ENCODE measurements at regions not wholly inside any gene's neighbourhood (a gene's known extent, or its start where the extent isn't known, plus 50 kb on each side); places are given as distances from the start of the nearest gene placed in this dataset.
A peak's percentile ranks its signal among the peaks of the same experiment; 100 is the strongest.

DNA sequence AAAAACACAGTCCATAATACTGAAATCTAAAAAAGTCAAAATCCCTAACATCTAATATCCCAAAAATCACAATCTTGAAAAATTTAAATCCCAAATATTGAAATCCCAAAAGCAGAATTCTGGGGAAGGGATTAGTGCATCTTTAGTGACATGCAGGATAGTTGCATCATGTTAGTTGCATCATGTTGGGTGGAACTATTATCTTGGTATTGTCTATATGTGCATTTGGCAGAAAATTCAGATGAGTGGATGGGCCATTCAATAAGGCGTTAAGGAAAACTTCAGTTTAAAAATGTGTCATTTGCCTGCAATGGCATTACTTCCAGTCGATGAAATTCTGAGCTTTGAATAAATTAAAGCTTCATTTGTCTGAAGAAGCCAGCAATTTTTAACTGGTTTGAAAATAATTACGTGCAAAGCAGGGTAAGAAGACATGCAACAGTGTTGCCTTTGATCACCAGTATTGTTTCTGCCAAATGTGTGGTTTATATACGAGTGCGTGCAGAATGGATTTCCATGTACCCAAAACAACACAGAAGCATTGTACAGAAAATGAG is 221.4 kb upstream of the NFE2L3 start:
- no peak for DNase-seq

DNA sequence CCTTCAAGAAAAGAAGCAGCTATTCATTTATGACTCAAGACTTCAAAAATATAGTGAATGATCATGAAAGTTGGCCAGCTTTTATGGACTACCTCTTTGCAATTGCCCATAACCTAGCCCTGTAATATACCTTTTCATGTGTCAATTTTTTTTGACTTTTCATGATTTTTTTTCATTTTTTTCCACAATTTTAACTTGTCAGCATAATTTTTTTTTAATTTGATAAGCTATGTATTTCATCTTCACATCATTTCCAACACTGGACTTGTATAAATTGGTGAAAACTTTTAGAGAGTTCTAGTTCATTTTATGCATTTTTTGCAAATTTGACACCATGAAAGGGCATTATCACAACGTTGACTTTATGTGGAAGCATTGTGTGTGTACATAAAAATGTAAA is 220.8 kb upstream of the NFE2L3 start:
- DNase-seq, result no peak

DNA sequence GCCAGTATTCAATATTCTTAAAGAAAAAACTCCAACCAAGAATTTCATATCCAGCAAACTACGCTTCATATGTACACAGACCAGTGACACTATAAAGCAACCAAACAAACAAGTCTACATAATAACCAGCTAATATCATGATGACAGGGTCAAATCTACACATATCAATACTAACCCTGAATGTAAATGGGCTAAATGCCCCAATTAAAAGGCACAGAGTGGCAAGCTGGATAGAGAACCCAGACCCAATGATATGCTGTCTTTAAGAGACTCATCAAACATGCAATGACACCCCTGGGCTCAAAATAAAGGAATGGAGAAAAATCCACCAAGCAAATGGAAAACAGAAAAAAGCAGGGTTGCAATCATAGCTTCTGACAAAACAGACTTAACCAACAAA is 218.1 kb upstream of the NFE2L3 start:
- no peak for DNase-seq

DNA sequence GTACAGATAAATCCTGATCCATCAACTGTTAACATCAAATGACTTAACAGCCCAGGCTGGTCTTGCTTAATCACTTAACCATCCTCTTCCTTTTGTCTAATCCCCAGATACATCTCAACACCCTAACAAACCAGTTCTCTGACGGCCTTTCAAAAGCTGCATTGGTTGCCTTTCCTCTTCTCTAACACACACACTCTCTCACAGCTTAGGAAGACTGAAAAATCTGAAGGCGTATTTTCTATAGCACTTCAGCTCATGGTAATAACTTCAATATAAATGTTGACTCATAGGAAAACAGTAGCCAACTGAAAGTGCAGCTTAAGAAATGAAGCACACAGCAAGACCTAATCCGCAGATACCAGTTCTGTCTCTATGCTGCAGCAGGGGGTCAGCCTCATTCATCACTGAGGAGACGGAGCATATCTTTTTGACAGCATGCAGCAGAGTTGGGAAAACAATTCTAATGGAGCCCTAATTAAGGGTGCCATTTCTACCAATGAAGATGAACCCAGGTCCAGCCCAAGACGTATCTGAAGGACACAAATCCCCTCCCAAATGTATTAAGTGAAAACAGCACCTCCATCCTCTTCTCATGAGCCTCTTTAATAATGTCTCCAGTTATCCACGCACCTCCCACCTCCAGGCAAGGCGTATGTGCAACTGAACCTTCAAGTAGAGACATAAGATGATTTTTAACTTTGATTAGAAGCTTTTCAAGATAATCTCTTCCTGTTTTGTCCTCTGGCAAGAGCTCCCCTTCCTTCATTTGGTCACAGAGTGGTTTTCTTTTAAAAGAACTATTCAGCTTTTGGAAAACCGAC is 211.7 kb upstream of the NFE2L3 start:
- no peak for DNase-seq

DNA sequence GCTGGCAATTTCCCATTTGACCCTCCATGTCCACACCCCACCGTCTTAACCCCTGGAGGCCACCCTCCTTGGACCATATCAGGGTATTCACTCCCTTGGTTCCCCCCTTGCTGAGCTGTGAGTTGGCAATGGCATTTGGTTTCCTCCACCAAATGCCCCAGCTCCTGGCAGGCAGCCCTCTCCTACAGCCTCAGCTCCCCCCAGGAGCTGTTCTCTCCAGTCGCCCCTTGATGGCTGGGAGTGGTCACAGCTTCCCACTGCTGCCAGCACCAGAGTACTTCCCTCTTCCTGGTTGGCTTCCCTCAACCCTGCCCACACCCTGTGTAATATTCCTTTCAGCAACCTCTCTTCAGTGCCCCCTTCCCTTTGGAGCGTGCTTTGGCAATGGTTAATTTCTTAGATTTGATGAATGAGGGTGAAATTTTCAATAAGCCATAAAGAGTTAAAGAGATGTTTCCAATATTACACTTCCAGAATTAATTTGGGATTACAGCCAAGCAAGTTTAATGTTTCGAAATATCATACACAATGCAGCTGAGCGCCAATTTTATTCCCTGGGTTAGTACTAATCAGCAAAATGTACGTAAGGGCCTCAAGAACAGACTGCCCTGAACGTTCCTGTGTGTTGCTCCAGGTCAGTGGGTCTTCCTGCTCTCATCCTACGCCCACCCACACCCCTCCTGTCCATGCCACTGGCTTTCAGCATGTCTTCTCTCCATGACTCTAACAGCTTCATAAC is 207.1 kb upstream of the NFE2L3 start:
- DNase-seq, result no peak

DNA sequence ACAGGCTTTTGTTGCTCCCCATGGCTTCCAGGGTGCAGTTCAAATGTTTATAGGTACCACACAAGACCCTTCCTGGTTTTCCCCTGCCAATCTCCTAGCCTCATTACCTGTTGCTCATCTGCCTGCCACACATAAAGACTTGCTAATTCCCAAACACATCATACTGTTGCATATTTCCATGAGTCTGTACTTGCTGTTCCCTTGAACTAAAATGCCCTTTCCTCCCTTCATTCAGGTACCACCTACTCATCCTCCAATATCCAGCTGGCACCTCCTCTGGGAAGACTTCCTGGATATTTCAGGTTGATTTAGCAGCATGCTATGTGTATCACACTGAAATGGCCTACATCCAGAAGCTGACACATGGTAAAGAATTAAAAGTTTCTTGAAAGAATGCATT is 206.4 kb upstream of the NFE2L3 start:
- DNase-seq, result no peak

DNA sequence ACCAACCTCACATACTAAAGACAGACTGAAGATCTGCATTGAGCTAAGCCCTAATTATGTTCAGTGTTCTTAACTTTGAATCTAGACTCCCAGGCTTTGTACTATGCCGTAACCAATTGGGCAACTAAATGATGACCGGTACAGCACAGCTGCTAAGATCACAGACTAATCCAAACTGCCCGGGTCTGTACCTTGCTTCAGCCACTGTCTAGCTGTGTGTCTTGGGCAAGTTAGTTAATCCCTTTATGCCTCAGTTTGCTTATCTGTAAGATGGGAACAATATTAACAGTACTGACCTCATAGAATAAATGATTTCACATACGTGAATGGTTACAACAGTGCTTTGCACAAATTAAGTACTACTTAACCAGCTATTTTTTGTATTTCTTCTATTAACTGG is 205.8 kb upstream of the NFE2L3 start:
- no peak for DNase-seq

DNA sequence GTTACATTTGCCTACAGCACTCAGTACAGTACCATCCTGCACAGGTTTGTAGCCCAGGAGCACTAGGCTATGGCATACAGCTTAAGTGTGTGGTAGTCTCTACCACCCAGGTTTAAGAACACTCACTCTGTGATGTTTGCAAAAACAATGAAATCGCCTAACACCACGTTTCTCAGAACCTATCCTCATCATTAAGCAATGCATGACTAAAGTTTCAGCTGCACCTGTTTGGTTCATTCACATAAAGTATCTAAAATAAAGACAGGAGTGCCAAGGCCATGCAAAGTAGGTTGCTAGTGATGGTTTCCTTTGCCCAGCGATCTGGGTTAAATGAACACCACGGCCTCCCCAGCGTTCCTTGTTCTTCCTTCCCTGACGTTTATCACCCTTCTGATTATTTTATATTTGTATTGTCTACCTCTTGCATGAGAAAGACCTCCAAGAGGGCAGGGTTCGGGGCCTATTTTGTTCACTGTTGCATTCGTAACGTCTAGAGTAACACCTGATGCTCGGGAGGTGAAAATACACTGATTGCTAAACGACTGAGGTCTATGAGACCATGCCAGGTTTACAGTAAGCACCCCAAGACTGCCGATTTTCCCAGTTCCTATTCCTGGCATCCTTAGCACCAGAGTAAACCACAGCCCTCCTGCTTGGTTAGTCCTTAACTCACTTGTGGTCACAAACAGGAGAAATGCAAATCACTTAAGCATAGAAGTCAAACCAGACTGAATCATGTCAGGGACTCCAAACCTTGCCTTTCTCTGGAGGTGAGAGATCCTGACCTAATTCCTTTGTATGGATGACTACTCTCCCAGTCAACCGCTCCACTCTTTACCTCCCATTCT is 204.1 kb upstream of the NFE2L3 start:
- no peak for DNase-seq

DNA sequence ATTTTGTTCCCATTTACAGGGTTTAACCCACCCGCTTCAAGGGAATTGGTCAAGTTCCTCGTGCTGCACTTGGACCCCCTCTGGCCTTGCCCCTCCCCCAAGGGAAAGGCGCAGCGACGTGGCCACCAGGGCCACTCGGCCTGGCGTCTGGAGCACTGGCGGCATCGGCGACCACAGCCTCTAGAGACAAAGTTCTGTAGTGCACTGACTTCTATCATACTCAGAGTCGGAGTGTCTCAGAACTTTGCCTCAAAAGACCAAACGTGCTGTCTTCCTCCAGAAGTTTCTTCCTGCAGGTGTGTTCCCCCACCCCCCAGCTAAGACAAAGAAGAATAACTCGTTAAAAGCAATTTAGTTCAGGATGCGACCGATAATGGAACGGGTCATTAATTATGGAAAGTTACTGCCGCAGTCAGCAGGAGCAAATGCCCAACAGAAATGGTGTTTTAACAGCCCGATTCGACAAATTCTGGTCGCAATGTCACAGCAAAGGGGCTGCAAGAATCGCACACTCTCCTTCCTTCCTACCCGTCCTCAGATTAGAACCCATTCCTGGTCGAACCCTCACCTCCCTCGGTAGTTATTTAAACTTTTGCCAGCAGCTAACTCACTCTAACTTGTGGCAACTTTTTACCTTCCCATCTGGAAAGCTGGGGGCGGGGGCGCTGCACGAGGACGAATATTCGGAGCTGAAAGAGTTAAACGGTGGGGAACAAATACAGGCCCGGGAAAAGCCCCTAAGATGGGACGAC is 202.1 kb upstream of the NFE2L3 start:
- no peak for DNase-seq

DNA sequence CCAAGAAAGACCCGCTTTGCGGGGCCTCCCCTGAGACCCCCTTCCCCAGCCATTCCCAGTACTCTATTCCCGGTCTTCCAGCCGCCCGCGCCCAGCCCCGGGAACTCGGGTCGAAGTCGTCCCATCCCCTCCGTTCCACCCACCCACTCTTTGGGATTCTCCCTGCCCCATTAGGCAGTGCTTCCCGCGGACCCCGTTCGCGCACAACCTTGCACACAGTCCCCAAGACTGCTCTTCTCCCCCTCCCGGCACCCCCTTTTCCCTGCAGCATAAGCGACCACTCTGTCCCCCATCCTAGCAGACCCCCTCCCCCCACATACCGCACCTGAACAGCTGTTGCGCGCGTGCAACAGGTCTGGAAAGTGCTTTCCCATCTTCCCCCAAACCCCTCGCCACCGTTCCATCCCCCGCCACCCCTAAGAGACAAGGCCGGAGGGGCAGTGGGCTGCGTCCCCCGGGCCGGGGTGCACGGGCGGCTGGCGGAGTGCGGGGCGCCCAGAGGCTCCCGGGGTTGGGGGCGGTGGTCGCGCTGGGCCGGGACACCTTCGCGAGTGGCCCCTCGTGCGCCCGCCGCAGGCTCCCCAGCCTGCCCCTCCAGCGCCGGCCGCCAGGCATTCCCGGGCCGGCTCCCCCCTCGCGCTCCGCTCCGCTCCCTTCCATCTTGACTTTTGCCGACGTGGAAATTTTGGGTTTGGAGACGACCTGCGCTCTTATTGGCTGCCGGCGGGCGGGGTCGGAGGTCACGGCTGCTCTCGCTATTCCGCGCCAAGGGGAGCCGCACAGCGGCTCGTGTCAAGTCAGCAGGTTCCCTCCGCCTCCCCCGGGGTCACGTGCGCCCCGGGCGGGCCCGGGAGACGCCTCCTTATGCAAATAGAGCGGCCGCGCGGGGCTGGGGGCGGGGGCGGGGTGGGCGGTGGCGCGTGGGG is 201.2 kb upstream of the NFE2L3 start:
- DNase-seq, result peak; percentile 82

DNA sequence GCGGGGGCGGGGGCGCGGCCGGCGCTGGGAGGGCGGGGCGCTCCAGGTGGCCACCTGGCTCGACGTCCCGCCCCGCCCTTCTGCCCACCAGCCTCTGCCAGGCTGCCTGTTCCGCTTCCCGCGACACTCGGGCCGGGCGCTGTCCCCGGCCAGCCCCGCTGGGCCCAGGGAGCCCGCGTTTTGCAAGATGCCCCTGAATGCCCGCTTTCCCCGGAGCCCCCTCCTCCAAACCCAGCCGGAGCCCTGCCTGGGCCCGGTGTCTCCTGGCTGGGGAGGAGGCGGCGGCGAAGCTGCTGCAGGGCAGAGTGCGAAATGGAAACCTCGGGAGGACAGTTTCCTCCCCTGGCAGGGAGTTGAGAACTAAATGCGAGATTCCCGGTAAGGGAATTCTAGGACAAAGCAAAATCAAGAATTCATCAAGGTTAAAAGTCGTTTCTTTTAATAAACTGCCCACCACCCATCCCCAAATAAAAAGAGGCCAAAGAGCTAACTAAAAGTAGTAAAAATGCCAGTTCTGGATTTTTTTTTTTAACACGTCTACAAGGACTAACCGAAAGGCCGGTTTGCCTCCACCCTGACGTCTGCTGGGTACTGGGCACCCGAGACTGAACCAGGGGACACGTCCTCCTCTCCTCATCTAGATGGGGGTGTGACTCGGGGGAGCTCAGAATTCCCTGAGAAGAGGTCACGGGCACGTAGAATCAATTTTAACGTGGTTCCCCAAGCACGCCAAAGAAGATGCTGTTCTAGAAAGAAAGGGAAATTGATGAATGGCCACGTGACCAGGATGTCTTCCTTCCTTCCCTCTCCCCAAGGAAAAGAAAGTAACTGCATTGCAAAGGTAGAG is 200.4 kb upstream of the NFE2L3 start:
- no peak for DNase-seq

DNA sequence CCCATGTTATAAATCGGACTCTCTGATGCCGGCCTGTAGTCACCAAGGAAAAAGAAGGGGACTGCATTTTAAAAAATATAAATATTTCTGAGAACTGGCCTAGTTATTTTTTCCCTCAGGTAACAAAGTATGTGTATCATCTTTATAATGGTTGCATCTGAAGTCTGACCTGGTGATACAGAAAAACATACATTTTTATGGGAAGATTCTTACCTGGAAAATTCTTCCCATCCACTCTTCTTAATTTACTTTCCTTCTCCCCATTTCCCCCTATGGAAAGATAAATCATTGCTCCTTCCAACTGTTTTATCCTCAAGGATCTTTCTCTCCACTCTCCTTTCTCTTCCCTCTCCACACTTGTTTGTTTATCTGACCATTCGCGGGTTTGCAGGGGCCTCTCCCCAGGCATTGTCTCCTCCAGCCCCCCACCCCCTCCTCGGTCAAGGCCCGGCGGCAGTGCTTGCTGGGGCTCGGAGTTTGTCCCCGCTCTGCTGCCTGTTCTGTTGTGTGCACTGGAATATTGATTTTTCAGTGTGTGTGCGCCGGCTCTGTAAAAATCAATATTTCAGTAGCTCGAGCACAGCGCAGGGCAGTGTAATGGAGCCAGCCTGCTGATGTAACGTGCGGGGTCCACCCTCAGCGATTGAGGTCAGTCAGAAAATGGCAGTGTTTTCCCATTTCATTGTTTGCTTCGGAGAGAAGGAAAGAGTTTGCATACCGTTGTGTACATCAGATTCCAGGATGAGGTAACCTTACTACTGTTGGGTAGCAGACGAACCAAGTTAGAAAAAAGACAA is 199.5 kb upstream of the NFE2L3 start:
- DNase-seq, result no peak

DNA sequence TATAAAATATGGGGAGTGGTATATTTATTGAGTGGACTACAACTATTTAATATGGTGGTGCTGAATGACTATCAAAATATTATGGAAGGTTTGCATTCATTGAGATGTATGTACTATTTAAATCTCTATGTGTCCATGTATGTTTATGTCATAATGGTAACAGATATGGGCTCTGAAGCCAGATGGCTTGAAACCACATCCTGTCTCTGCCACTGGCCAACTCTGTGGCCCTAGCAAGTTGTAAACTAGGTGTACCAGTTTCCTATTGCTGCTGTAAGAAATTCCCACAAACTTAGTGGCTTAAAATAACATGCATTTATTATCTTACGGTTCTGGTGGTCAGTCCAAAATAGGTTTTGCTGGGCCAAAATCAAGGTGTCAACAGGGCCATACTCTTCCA is 198.1 kb upstream of the NFE2L3 start:
- no peak for DNase-seq

DNA sequence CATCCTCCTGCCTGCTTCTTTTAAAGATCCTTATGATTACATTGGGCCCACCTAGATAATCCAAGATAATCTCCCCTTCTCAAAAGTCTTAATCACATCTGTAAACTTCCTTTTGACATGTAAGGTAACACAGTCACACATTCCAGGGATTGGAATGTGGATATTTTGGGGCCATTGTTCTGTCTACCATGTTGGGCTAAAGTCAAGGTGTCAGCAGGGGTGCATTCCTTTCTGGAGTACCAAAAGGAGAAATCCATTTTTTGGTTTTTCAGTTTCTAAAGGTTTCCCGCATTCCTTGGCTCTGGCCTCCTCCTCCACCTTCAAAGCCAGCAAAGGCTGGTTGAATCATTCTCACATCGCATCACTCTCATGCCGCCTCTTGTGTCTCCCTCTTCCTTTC is 197.6 kb upstream of the NFE2L3 start:
- no peak for DNase-seq

DNA sequence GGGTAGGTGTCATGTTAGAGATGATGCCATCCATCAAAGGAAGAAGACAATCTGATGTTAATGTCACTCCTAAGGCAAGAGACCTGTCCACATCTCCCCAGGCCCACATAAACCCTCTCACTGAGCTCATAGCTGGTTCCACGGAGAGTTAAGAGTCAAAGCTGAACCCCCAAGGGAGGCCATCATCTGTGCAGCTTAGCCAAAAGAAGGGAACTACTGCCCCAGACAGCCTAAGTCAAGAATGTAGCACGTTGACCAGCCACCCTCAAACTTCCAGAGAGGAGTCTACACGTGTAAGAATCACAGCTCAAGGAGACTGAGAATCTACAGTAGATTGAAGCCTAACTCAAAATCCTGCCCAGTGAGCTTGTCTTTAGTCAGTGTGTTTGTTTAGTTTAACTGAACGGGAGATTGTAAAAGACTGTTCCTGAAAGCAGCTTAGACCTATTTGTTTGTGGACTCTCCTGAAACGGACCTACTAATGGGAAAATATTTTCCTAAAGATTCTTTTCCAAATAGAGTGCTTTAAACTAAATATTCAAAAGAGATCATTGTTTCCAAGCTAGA is 192.7 kb upstream of the NFE2L3 start:
- DNase-seq, result no peak

DNA sequence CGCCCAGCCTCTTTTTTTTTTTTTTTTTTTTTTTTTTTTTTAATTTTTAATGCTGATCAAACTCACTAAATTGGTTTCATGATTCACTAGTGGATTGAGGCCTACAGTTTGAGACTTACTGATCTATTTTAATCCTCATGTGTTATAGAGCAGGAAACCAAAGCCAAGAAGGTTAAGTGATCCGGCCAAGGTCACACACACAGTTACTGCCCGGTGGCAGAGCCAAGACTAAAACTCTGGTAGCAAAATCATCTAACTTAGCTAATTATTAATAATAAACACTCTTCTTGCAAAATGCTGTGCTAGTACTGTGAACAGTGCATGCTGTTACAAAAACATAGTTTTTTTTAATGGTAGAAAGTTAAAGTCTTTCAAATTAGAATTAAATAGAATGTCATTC is 188.3 kb upstream of the NFE2L3 start:
- DNase-seq, result no peak

DNA sequence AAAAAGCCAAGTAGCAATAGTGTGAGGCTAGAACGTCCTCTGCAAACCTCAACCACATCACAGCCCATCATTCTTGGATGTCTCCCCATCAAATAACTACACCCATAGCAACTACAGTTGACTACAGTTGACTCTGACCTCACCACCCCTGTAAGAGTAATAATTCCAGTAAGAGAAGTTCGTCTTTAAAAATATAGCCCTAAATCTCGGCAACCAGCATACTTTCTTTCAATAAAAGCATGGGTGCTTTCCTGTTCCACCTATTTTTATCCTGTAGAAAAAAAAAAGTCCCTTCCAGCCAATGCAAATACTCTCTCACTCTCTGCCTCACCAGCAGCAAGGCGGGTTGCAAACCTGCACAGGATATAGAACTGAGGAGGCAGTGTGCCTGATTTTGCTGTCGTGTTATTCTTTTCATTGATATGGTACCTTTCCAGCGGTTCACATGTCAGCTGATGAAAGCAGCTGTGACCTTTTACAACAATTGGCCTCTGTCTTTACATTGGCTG is 187.5 kb upstream of the NFE2L3 start:
- DNase-seq, result no peak

DNA sequence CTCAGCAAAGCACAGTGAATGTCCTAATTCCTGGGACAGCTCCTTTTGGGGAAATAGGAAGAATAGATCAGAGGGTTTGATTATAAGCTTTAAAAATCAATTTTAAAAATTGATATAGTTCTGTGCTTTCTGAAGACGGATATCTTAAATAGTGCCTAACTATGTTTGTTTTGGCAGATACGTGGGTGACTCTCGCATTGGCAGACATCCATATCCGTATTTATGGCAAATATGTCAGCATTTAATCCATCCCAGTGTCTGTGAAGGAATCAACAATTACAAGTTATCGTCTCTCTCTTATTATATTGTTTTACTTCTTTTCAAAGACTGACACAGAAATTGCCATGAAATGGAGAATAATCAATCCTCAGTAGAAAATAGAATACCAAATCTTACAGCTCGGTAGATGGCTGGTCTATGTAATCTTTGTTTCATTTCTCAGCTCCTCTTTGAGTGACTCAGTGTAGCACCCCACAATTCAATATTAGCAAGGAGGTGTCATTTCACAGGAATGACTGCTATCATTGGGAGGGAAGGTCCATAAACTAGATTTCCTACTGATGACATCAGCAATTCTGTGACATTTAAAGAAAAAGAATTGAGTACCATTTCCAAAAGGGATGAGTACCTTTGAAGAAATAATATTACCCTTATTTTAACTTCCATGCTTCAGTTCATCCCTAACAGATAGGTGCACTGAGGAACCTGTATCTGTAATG is 186.4 kb upstream of the NFE2L3 start:
- no peak for DNase-seq

All from T-helper 9 cell (primary cell).